SU-DHL-6 (cell line): ENCODE measurements at regions not wholly inside any gene's neighbourhood (a gene's known extent, or its start where the extent isn't known, plus 50 kb on each side); places are given as distances from the start of the nearest gene placed in this dataset.

Source experiments
- EZH2phosphoT487 ChIP-seq: fragments of 200-600 bp; sonication (generic), shearing (Covaris generic); conservative IDR thresholded peaks from 2 replicates; pipeline ENCODE4 v1.6.1; 2018; ENCODE audit warnings: mild to moderate bottlenecking, antibody characterized with exemption, low read length, moderate library complexity, mixed read lengths
- TF ChIP-seq, protein P1 (sequence below): fragments of 200-600 bp; sonication (generic); IDR thresholded peaks from one replicate; pipeline ENCODE4 v1.5.1; 2017; ENCODE audit warnings: antibody characterized with exemption, mild to moderate bottlenecking, low read length, moderate library complexity; ENCODE audit not compliant: insufficient read depth, poor library complexity, severe bottlenecking

DNA sequence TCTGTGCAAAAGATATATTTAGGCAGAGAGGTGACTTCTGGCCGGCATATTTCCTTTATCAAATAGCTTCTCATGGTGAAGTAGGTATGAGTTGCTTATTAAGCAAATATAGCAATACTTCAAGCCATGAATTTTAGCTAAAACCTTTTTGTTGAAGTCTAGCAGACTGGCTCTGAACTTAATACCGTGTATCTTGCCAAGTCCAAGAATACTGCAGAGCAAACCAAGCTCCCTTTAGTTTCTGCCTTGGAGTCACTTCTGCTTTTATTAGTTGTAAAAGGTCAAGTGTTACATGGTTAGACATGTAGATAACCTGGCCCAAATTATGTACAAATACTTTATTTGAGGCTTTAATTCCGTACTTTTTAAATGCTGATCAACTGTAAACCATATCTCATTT, 627.6 kb upstream of the PKDCC start:
- TF ChIP-seq, protein P1, sequence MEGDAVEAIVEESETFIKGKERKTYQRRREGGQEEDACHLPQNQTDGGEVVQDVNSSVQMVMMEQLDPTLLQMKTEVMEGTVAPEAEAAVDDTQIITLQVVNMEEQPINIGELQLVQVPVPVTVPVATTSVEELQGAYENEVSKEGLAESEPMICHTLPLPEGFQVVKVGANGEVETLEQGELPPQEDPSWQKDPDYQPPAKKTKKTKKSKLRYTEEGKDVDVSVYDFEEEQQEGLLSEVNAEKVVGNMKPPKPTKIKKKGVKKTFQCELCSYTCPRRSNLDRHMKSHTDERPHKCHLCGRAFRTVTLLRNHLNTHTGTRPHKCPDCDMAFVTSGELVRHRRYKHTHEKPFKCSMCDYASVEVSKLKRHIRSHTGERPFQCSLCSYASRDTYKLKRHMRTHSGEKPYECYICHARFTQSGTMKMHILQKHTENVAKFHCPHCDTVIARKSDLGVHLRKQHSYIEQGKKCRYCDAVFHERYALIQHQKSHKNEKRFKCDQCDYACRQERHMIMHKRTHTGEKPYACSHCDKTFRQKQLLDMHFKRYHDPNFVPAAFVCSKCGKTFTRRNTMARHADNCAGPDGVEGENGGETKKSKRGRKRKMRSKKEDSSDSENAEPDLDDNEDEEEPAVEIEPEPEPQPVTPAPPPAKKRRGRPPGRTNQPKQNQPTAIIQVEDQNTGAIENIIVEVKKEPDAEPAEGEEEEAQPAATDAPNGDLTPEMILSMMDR: no peak
- TF ChIP-seq EZH2phosphoT487: no peak
